ENCODE measurements at regions not wholly inside any gene's neighbourhood (a gene's known extent, or its start where the extent isn't known, plus 50 kb on each side); places are given as distances from the start of the nearest gene placed in this dataset.

GRCh38 chrX:119996600-119997524 lies 53.3 kb upstream of the NKAP start:
- H3K4me1 ChIP-seq, result peaks cover 0 to 7% of the 10 kb centered on the region in 2 donors
- no peaks in the 10 kb centered on the region for H3K9me3 ChIP-seq
- H3K27me3 ChIP-seq, result peaks cover 79 to 100% of the 10 kb centered on the region in 2 donors
- DNase-seq (no peak), ATAC-seq (no peak)
- intact Hi-C loops (cut with DNase I), result no loop called here
- H3K36me3 ChIP-seq, result no peaks in the 10 kb centered on the region
- no peak for TF ChIP-seq CTCF (IDR thresholded peaks at IDR 0.05)
- no peak overlapping the region for H3K4me3 ChIP-seq
- no peak overlapping the region for H3K27ac ChIP-seq

- H3K36me3 ChIP-seq, result no peaks in the 10 kb centered on the region
- H3K4me3 ChIP-seq, result no peak overlapping the region
- intact Hi-C loops (cut with DNase I), result no loop called here
- TF ChIP-seq CTCF (IDR thresholded peaks at IDR 0.05), result no peak
- H3K27ac ChIP-seq, result no peak overlapping the region
- H3K4me1 ChIP-seq, result peaks cover 0 to 14% of the 10 kb centered on the region in 2 donors
- H3K27me3 ChIP-seq, result peaks cover 82 to 100% of the 10 kb centered on the region in 2 donors
- H3K9me3 ChIP-seq, result no peaks in the 10 kb centered on the region
- ATAC-seq (no peak), DNase-seq (no peak)
Measured at GRCh38 chrX:119996069-119996468, 52.5 kb upstream of the NKAP start.
